G401 (cell line): ENCODE measurements at regions not wholly inside any gene's neighbourhood (a gene's known extent, or its start where the extent isn't known, plus 50 kb on each side); places are given as distances from the start of the nearest gene placed in this dataset.

Source experiments
- DNase-seq: peaks from one replicate; pipeline ENCODE4 v3.0.0-alpha.2; 2015; ENCODE audit warnings: low spot score
- in situ Hi-C: cut with HindIII; loops from 2 replicates; pipeline ENCODE4 v1.10.0; 2016; ENCODE audit warnings: low sequenced_read_pairs, mixed read lengths

DNA sequence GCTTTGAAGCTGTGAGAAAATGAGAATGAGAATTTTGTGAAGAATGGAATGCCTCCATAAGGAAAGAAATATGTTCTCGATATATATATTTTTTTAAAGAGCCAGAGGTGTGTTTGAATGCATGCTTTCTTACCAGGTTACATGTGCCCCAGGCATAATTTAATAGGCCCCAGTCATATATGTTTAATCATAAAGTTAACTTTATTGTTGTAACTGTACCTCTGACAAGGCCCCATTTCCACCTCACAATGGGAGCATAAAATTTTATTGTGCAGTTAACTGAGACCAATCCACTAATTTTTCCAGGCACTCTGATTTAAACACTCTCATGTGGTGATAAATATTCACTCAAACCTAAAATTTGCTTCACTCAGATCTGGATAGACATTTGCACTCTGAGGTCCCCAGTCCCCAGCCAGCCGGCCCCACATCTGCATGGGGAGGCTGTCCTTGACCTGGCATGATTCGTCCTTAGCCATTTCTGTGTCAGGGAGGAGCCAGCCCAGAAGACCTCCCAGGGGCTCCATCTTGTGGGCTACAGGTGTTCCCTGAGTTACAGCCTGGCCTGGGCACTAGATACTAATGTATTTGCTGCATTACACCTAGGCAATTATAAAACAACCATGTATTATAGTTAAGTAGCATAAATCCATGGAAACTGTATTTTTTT lies 245.8 kb downstream of the MTRR start:
- in situ Hi-C loops: no loop called here
- no peak for DNase-seq

DNA sequence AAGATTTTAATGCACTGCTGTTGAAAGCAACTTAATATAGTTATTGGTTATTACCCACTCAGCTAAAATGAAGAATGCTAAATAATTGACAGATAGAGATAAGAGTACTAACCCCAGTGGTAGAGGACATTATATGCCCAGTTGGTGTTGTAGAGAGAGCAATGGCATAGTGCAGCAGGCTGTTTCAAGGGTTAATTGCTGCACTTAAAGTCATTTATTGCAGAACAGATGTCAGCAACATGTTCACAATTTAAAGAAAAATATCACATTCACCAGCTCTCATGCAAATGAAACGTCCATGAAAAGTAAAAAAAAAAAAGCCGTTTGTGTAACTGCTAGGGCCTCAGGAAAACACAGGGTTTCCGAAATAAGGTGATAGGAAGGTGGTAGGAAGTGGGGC lies 254.6 kb downstream of the MTRR start:
- DNase-seq: no peak
- in situ Hi-C loops: no loop called here

DNA sequence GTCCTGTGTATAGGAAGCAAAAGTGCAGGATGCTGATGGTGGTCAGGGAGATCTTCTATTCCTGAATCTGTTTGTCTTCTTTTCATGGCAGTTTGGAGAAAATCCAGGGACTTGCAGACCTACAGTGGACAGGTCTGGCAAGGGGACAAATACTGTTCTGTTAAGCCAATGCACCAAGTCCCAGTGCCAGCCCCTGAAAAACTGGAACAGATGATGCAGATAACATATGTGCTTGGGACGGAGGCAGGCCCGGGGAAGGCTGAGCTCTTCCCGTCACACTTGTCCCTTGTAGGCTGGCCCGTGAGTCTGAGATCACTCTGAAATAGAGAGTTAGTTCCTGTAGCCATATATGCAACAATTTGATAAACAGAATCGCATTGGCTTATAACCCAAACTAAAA lies 265.7 kb downstream of the MTRR start:
- peak; percentile 98 for DNase-seq
- in situ Hi-C loops: no loop called here

DNA sequence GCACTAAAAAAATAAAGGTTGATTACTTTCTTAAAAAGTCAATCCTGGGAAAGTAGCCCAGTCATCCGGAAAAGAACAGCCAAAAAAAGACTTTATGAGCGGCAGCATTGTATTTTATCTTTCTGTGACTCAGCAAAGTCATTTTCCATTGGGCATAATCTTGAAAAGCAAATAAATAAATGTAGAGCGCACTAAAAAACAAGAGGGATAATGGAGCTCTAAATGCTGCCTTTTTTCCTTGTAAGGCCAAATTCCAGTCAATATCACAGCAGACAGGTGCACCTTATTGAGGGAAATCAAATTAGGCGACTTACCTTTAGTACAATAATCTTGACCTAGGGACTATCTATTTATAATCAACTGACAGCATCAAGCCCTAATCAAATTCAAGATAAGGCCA lies 266.8 kb downstream of the MTRR start:
- in situ Hi-C loops: no loop called here
- no peak for DNase-seq

DNA sequence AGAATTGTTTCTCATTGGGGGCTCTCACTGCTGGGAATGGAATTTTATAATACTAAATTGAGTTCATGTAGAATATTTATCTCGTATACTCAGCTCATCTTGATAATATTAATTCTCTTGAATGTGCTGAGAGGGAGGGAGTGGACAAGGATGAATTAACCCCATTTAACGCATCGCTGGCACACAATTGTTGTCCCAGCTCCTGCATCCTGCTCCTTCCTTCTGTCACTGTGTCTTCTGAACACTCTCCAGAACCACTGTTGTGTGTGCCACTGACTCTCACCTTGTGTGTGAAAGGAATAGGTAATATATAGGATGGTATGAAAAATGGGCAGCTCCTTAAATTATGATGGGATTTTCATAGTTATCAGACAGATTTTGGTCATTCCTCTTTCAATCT lies 267.3 kb downstream of the MTRR start:
- in situ Hi-C loops: no loop called here
- peak; percentile 84 for DNase-seq

DNA sequence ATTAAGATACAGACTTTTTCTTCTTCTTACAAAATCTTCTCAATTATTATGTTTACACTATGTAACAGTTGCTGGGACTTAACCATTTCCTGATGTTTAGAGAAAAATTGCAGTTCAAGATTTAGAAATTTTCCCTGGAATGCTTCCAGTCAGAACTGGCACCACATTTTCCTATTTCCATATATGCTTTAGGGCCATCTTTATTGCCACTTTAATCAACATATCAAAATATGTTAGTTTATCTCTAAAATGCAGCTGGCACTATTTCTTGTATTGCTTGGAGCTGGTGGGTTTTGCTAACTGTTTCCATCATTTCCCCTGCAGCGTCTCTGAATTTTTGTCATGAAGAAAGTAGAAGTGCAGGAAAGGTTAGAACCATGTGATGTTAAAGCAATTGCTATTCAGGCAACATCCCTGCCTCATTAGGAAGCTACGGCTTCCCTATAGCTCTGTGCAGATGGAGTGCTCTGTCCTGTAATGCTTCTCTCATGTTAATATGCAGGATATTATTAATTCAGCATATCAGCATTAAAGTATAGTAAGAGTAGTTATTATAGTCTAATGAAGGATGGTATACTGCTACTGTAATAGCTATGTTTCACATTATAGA lies 269.1 kb downstream of the MTRR start:
- in situ Hi-C loops: no loop called here
- DNase-seq: no peak

DNA sequence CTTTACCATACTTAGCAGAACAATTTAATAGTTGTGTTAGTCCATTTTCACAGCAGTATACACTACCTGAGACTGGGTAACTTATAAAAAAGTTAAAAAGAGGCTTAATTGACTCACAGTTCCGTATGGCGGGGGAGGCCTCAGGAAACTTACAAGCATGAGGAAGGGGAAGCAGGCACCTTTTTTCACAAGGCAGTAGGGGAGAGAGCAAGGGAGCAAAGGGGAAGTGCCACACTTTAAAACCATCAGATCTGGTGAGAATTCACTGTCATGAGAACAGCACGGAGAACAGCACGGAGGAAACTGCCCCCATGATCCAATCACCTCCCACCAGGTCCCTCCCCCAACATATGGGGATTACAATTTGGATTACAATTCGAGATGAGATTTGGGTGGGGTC lies 269.9 kb downstream of the MTRR start:
- in situ Hi-C loops: no loop called here
- no peak for DNase-seq

DNA sequence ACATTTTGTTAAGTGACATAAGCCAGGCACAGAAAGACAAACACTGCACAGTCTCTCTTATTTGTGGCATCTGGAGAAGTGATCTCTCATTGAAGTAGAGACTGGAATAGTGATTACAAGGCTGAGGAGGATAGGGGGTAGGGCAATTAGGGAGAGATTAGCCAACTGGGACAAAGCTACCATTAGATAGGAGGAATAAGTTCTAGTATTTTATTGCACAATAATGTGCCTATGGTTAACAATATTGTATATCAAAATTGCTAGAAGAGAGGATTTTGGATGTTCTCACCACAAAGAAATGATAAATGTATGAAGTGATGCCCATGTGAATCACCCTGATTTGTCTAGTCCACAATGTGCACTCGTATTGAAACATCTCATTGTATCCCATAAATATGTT lies 281.8 kb downstream of the MTRR start:
- in situ Hi-C loops: no loop called here
- DNase-seq: no peak

DNA sequence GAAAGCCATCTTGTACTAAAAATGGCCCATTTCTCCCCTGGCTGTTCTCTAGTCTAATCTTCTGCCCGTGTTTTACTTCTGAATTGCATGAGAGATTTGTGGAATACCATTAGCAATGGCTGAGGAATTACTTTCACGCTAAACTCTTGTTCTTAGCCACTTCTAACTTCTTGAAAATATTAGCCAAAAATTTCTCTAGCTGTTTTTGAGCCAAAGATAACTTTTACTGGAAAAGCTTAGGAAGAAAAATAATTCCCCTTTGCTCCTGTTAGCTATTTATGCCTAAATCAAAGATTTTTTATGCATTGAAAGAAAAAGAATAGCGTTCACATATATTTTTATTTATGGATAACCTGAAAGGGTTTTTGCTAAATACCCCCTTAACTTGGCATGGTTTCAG lies 287.8 kb downstream of the MTRR start:
- in situ Hi-C loops: no loop called here
- DNase-seq: no peak

DNA sequence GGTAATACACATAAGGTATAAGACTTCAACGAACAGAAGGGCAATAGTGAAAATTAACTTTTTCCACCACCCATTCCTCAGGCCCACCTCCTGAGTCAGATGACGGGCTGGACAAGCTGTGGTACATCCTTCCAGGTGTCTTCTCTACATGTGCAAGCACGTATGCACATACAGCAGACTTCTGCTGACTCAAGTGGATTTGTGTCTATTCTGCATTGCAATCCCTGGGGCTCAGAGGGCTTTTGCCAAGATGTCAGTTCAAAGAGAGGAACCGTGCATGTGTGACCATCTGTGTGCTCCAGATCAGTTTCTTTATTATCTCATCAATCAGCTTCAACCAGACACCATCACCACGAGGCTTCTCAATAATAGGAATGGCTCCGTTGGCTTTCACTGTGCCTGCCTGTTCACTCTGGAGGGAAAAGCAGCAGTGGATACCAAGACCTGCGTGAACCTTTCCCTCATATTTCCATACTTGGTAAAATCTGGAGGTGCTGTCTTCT lies 288.4 kb downstream of the MTRR start:
- in situ Hi-C loops: no loop called here
- DNase-seq: no peak

DNA sequence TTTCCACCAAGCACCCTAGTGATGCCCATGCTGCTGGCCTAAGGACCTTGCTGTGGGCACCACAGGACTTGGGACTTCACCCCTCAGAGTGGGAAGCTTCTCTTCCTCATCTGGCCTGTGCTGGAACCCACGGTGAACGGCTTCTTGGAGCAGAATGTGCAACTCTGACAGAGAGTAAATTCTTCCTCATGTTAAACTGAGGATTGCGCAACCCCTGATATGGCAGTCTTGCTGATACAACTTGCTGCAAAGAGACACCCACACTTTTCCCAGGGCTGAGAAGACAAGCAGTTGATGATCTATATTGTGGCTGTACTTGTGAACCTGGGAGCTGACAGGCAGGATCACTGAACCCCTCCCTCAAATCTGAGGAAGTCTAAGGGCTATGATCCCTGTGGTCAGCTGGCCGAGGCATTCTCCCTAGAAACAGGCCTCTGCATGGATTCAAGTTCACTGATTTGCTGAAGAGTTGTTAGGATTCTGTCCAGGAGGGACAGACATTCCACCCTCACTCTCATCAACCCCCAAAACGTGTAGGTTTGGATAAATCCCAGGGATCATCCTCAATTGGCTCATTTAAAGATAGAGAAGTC lies 307.2 kb downstream of the MTRR start:
- DNase-seq: no peak
- in situ Hi-C loops: no loop called here

DNA sequence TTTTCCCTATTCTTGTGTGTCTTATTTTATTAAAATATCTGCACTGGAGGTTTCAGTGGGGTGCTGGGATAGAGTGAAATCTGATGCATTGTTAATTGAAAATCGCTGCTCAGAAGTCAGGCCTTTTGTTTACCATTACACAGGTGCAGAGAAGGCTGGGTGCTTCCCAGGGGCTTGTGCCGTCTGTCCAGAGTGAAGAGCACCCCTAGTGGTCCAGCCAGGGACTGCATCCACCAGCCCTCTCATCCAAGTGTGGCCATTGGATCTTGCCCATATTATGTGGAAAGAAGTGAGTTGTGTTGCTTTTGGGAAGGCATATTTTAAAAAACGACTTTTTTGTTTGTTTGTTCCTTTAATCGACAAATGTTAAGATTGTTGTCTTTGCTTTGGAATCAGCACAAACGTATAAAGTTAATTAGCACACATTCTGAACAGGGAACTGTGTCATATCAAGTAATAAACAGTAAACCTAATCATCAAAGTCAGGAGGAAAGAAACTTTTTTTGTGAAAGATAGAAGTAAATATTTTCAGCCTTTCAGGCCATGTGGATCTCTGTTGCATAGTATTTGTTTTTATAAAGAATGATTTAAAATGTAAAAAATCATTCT lies 315.6 kb downstream of the MTRR start:
- in situ Hi-C loops: no loop called here
- DNase-seq: peak; percentile 5

DNA sequence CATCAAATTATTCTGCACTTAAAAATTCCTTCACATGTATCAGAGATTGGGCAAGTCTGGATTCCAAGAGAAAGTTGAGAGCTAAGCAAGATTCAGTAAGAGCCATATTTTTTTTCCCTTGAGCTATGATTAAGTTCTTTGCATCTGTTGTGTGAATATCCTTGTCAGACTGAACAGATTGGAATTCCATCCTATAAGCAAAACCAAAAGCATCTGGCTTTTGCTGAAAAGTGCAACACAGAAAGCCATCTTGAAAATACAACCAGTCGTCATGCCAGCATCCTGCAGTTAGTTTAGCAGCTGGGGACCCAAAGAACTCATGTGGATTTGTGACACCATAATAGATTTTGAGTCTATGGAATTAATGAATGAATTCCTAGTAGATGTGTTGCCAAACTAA lies 316.9 kb downstream of the MTRR start:
- no peak for DNase-seq
- in situ Hi-C loops: no loop called here

DNA sequence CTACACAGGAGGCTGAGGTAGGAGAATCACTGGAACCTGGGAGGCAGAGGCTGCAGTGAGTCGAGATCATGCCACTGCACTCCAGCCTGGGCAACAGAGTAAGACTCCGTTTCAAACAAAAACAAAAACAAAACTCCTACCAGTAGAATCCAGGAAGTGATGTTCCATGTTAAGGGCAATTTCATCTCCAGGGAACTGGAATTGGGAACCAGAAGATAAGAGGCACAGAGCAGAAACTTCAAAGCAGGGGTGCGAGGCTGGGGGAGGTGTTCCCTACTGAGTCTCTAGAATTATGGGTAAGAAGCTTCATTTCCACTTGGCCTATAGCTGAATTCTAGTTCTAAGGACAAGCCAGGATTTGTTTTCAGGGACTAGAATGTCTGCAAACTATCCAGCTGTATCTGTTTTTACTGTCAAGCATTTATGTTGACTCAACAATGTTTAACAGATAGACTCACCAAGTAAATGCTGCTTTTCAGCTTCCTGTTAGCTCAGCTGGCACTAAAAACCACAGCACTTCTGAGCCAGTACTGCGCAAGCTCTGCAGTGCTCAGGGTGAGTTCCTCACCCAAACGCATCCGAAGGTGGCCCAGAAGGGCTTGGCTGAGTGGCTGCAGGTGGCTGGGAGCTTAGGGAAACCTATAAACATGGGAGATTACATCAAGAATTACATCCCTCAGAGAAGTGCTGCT lies 320.1 kb downstream of the MTRR start:
- in situ Hi-C loops: no loop called here
- no peak for DNase-seq

DNA sequence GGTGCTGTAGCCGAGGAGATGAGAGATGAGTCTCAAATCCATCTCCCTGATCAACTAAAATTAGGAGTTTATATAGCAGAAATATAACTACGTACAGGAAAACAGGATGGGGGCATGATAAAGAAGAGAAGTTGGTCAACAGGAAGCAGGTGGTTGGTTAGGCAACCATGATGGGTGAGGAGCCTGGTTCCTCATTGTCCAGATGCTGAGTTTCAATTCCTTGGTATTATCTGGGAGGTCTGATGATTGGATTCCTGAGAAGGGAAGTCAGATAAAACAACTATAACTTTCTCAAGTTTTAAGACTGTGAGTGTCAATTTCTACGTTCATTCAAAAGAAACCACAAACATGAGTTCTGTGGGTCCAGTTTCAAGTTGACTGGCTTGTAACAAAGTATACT lies 323.9 kb downstream of the MTRR start:
- no peak for DNase-seq

DNA sequence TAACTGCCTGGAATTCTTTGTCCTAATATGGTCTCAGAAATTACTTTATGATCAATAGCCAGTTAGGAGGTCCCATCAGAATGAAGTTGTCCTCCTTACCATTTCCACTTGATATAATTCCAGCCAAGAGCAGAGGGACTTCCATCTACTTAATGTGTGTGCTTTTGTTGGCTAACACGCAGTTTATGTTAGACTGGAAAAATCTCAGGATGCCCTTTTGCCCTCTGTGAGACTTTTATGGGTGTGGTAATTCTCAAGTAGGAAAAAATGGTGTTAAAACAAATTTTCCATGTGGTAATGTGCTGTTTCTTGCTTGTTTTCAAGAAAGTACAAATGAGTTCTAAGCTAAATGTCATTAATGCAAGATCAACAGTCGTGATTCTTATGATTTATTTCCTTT lies 327.1 kb downstream of the MTRR start:
- no peak for DNase-seq
- in situ Hi-C loops: no loop called here

More for the DNA sequence above, 323.9 kb downstream of the MTRR start:
- in situ Hi-C loops: no loop called here

DNA sequence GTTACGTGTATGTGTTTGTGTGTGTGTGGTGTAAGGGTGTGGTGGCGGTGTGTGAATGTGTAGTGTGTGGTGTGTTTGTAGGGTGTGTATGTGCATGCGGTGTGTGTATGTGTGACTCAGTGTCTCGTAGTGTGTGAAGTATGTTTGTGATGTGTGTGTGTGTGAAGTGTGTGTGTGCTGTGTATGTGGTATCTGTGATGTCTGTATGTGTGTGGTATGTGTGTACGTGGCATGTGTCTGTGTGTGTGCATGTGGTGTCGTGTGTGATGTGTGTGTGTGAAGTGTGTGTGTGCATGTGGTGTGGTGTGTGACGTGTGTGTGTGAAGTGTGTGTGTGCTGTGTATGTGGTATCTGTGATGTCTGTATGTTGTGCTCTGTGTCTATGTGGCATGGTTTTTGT lies 339.4 kb downstream of the MTRR start:
- no peak for DNase-seq
- in situ Hi-C loops: no loop called here

DNA sequence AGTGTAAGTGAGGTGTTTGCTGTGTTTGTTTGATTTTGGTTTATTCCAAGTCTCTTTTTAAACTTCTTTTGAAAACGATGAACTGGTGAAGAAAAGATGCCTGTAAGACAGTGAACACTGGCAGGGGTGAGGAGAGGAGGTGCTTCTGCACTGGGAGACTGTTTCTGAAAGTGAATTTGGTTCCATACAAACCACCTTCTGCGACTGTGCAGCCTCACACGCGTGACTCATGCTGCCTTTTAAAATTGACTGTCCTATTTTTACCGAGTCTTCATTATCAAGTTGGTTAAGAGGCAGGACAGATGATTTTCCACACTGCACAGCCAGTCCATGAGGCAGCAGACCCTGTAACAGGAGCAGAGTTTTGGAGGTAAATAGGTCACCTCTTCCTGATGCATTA lies 340.6 kb downstream of the MTRR start:
- in situ Hi-C loops: no loop called here
- DNase-seq: peak; percentile 5

DNA sequence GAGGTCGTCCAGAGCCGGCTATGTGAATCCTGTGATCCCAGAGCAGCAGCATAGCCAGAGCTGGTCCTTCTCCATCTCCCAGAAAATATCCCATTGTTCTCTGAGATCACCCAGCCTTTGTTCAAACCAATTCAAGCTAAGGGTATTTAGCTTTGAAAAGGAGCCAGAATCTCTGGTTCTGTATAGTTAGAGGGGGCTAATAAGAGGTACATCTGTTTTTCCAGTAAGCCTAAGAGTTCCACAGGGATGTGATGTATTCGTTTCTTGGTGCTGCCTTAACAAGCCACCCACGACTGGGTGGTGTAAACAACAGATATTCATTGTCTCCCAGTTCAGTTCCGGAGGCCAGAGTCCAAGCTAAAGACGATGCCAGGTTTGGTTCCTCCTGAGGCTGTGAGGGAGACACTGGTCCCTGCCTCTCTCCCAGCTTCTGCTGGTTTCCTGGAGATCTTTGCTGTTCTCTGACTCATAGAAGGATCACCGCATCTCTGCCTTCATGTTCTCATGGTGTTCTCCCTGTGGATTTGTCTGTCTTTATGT lies 344.8 kb downstream of the MTRR start:
- in situ Hi-C loops: no loop called here
- DNase-seq: no peak

DNA sequence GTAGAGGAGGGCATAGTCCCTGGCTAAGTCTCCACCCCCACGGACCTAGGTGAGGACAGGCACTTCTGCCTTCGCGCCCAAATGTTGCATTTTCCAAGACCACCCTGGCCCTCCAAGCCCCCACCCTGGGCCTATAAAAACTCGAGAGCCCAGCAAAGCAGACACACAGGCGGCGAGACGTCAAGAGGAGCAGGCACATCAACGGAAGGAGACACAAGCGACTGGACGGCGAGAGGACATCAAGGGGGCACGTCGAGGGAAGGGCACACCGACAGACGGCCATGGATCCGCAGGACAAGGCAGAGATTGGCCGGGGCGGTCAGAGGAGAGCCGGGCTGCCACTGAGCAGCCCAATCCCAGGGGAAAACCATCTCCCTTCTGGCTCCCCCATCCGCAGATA lies 348.0 kb downstream of the MTRR start:
- DNase-seq: no peak
- in situ Hi-C loops: no loop called here
